NCI-H526 treated with DMSO at 0.1 percent for 48 hours (cell line): ENCODE measurements at regions not wholly inside any gene's neighbourhood (a gene's known extent, or its start where the extent isn't known, plus 50 kb on each side); places are given as distances from the start of the nearest gene placed in this dataset.
"Not testable (repeated sequence)": the region's sequence is repeated elsewhere in the genome, so short reads cannot be mapped to it uniquely, and the experiment has no call there.

Source experiments
- DNase-seq: peaks from one replicate; lab custom pipeline; 2025; lab: John Stamatoyannopoulos, UW

GRCh38 chr12:75798136-75798926 is 233.2 kb downstream of the PHLDA1 start:
- DNase-seq, result no peak

- DNase-seq, result no peak
These were observed 236.5 kb downstream of the PHLDA1 start for GRCh38 chr12:75795125-75795524.

GRCh38 chr12:75792687-75793086 is 238.9 kb downstream of the PHLDA1 start:
- DNase-seq, result no peak

GRCh38 chr12:75790219-75790618 is 241.4 kb downstream of the PHLDA1 start:
- DNase-seq, result no peak

- DNase-seq, result not testable (repeated sequence)
These were observed 244.4 kb downstream of the PHLDA1 start for GRCh38 chr12:75787146-75787545.

GRCh38 chr12:75786070-75786469 is 245.5 kb downstream of the PHLDA1 start:
- no peak for DNase-seq

- DNase-seq, result no peak
These were observed 247.0 kb downstream of the PHLDA1 start for GRCh38 chr12:75784591-75784990.

- no peak for DNase-seq
These were observed 248.3 kb downstream of the PHLDA1 start for GRCh38 chr12:75783093-75783877.

GRCh38 chr12:75782069-75782581 is 249.5 kb downstream of the PHLDA1 start:
- no peak for DNase-seq

- no peak for DNase-seq
These were observed 250.0 kb downstream of the PHLDA1 start for GRCh38 chr12:75781532-75782046.

GRCh38 chr12:75779891-75780496 is 251.6 kb downstream of the PHLDA1 start:
- no peak for DNase-seq

GRCh38 chr12:75774261-75775052 is 257.1 kb downstream of the PHLDA1 start:
- peak; percentile 10 for DNase-seq

GRCh38 chr12:75773377-75773776 is 258.2 kb downstream of the PHLDA1 start:
- no peak for DNase-seq

GRCh38 chr12:75771023-75771422 is 259.6 kb upstream of the KRR1 start:
- DNase-seq, result no peak

GRCh38 chr12:75767957-75768356 is 256.5 kb upstream of the KRR1 start:
- DNase-seq, result no peak

GRCh38 chr12:75766263-75767160 is 255.1 kb upstream of the KRR1 start:
- DNase-seq, result no peak

- no peak for DNase-seq
These were observed 254.0 kb upstream of the KRR1 start for GRCh38 chr12:75765170-75766059.

- no peak for DNase-seq
These were observed 252.9 kb upstream of the KRR1 start for GRCh38 chr12:75764091-75764841.
